Lower leg skin (tissue), 4 donors: ENCODE measurements at regions not wholly inside any gene's neighbourhood (a gene's known extent, or its start where the extent isn't known, plus 50 kb on each side); places are given as distances from the start of the nearest gene placed in this dataset.

Source experiments
- DNase-seq, 2 donors: peaks; one replicate each; pipeline ENCODE4 v3.0.0-alpha.2; 2019; ENCODE audit warnings: low spot score in 2 of 2
- H3K4me3 ChIP-seq: fragments of 200-600 bp; sonication (generic); 2 replicates; pipeline ENCODE4 v1.5.1; 2017; ENCODE audit warnings: mild to moderate bottlenecking, low read depth; ENCODE audit not compliant: poor library complexity, severe bottlenecking
- CTCF ChIP-seq, 3 donors: fragments of 450-650 bp; IDR thresholded peaks; one replicate each; pipeline ENCODE4 v1.5.1; 2016; ENCODE audit warnings: antibody characterized with exemption in 3 of 3, mild to moderate bottlenecking in 3 of 3, moderate library complexity in 2 of 3
- POLR2A ChIP-seq, 2 donors: fragments of 450-650 bp; IDR thresholded peaks; one replicate each; pipeline ENCODE4 v1.6.1; 2016 to 2017; ENCODE audit warnings: antibody characterized with exemption in 2 of 2, mild to moderate bottlenecking in 1 of 2, moderate library complexity in 1 of 2
- WGBS, 2 donors: methylation state at CpG; one replicate each; pipeline ENCODE4 v1.1.5; 2018; 5-methylcytosine and 5-hydroxymethylcytosine counted together
- intact Hi-C: fragments of 100-400 bp; cut with DNase I; formaldehyde crosslinking; loops from one replicate; pipeline ENCODE4 v1.15.0; 2023; ENCODE audit warnings: low total_unique reads

- no peak overlapping the region for H3K4me3 ChIP-seq
- no peak for TF ChIP-seq CTCF (IDR thresholded peaks at IDR 0.05)
- TF ChIP-seq POLR2A (IDR thresholded peaks at IDR 0.05): no peak
- DNase-seq: no peak
- 69 to 82% methylated on average over 2 of the region's 2 CpGs for WGBS, 2 donors
- intact Hi-C loops: no loop called here
These were observed 432.2 kb upstream of the HNRNPA3 start for GRCh38 chr2:176780348-176780747.

GRCh38 chr2:176781570-176782217 is 430.9 kb upstream of the HNRNPA3 start:
- no peak for DNase-seq
- WGBS, 2 donors: 67 to 69% methylated on average over 4 of the region's 4 CpGs
- TF ChIP-seq POLR2A (IDR thresholded peaks at IDR 0.05) (no peak), CTCF (IDR thresholded peaks at IDR 0.05) (no peak)
- intact Hi-C loops: no loop called here
- H3K4me3 ChIP-seq: no peak overlapping the region

- TF ChIP-seq POLR2A (IDR thresholded peaks at IDR 0.05) (no peak), CTCF (IDR thresholded peaks at IDR 0.05) (no peak)
- H3K4me3 ChIP-seq: no peak overlapping the region
- intact Hi-C loops: no loop called here
- DNase-seq: no peak
- WGBS, 2 donors: 68 to 79% methylated on average over 1 of the region's 1 CpG
These were observed 427.9 kb upstream of the HNRNPA3 start for GRCh38 chr2:176784633-176785200.

GRCh38 chr2:176789751-176790150 is 422.8 kb upstream of the HNRNPA3 start:
- no peak for DNase-seq
- H3K4me3 ChIP-seq: no peak overlapping the region
- intact Hi-C loops: no loop called here
- TF ChIP-seq POLR2A (IDR thresholded peaks at IDR 0.05): no peak
- no peak for TF ChIP-seq CTCF (IDR thresholded peaks at IDR 0.05)
- WGBS, 2 donors: 19 to 36% methylated on average over 1 of the region's 1 CpG

- intact Hi-C loops: no loop called here
- no peak for DNase-seq
- no peak for TF ChIP-seq POLR2A (IDR thresholded peaks at IDR 0.05)
- no peak for TF ChIP-seq CTCF (IDR thresholded peaks at IDR 0.05)
- no peak overlapping the region for H3K4me3 ChIP-seq
- WGBS, 2 donors: 85 to 93% methylated on average over 2 to 3 of the region's 3 CpGs
These were observed 422.1 kb upstream of the HNRNPA3 start for GRCh38 chr2:176790468-176790867.

- DNase-seq: no peak
- H3K4me3 ChIP-seq: no peak overlapping the region
- WGBS, 2 donors: 58 to 64% methylated on average over 6 of the region's 6 CpGs
- intact Hi-C loops: no loop called here
- TF ChIP-seq POLR2A (IDR thresholded peaks at IDR 0.05) (no peak), CTCF (IDR thresholded peaks at IDR 0.05) (no peak)
These were observed 418.8 kb upstream of the HNRNPA3 start for GRCh38 chr2:176793792-176794191.
